ENCODE measurements at regions not wholly inside any gene's neighbourhood (a gene's known extent, or its start where the extent isn't known, plus 50 kb on each side); places are given as distances from the start of the nearest gene placed in this dataset.

DNA sequence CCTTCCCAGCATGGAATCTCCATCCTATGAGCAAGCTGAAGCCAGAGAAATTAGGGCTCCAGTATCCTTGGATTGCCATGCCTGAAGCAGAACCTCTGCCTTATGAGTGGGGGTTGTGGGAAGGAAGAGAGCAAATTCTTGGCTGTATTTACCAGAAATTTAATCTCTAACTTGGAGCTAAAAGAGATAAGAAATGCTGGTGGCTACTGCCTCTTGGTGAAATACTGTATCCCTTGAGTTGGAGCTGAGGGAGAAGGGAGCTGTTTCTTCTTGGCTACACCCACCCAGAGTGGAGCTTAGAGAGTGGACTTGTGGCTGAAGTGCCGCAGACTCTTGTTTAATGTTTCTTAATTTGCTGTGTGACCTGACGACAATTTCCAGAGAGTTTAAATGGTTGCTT is 447.3 kb downstream of the ARHGEF28 start:
- DNase-seq: no peak

GRCh38 chr5:74072646-74073045 is 446.6 kb downstream of the ARHGEF28 start:
- DNase-seq: no peak

GRCh38 chr5:74070766-74071165 is 444.8 kb downstream of the ARHGEF28 start:
- DNase-seq: no peak

GRCh38 chr5:74069741-74070140 is 443.7 kb downstream of the ARHGEF28 start:
- no peak for DNase-seq

GRCh38 chr5:74067748-74068541 is 441.9 kb downstream of the ARHGEF28 start:
- no peak for DNase-seq

DNA sequence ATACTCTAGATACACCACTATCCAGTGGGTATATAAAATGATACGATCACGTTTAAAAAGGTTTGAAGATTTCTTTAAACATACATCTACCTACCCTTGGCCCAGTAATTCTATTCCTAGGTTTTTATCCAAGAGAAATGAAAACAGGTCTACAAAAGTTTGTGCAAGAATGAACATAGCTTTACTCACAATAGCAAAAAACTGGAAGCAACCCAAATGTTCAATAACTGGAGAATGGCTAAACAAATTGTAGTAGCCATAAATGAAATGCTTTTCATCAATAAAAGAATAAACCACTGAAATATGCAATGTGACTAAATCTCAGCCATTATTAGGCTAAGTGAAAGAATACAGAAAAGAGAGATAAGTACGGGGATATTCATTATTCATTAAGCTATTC is 438.9 kb downstream of the ARHGEF28 start:
- DNase-seq: no peak

GRCh38 chr5:74064225-74064624 is 438.2 kb downstream of the ARHGEF28 start:
- DNase-seq: no peak

DNA sequence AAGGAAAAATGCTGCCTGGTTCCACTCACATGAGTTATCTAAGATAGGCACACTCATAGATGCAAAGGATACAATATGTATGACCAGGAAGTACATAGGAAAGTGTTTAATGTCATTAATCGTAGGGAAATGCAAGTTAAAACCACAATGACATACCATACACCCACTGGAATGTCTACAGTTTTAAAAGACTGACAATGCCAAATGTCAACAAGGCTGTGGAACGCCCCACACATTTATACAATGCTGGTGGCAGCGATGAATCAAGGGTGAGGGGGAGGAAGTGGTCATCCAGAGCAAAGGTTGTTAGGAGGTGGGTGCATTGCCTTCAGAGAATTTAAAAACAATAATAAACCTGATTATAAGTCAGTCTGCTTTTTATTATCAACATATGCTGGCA is 437.8 kb downstream of the ARHGEF28 start:
- DNase-seq: no peak

- no peak for DNase-seq
Observed at GRCh38 chr5:74063346-74063745, 437.4 kb downstream of the ARHGEF28 start.

DNA sequence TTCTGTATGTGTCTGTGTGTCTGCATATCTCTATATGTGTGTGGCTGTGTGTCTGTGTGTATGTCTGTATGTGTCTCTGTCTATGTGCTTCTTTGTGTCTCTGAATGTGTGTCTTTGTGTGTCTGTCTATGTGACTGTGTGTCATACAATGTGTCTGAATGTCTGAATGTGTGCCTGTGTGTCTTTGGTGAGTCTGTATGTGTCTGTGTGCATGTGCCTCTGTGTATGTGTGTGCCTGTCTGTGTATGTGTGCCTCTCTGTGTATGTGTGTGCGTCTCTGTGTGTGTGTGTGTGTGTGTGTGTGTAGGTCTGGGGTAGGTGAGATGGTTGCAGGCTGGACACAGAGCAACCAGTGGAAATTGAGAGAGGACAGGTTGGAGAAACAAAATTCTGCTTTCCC is 435.3 kb downstream of the ARHGEF28 start:
- no peak for DNase-seq

DNA sequence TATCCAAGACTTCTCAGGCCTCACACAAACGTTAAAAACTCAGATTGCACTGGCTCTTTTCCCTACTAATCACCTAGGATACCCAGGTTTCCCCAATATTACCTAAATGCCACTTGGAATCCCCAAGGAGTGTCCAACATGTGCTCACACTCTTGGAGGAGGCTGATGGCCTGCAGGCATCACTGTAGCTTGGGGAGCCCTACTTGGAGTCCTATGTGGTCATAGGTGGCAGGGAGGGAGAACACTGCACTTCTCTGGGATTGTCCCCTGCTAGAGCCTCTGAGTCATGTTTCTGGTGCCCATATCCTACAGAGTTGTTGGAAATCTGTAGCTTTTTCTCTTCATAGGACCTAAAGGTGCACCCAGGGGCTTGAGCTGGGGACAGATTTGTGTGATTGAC is 433.7 kb downstream of the ARHGEF28 start:
- DNase-seq: no peak

DNA sequence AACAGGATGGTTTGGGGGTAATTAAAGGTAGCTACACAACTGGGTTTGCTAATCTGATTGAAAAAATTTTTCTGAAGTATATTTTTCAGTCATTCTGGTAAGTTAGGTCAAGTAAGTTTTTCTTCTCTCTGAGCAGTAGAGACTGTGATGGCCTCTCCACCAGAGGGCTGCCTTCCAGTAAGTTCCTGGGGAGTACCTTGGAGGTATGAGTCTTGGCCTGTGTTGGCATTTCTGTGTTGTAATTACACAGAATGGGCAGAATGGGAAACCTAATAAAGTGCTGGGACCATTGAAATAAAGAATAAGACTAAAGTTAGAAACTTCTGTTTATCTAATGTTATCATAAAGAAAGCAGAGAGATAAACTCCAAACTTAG is 430.8 kb downstream of the ARHGEF28 start:
- no peak for DNase-seq

- no peak for DNase-seq
Observed at GRCh38 chr5:74056107-74056788, 430.3 kb downstream of the ARHGEF28 start.

DNA sequence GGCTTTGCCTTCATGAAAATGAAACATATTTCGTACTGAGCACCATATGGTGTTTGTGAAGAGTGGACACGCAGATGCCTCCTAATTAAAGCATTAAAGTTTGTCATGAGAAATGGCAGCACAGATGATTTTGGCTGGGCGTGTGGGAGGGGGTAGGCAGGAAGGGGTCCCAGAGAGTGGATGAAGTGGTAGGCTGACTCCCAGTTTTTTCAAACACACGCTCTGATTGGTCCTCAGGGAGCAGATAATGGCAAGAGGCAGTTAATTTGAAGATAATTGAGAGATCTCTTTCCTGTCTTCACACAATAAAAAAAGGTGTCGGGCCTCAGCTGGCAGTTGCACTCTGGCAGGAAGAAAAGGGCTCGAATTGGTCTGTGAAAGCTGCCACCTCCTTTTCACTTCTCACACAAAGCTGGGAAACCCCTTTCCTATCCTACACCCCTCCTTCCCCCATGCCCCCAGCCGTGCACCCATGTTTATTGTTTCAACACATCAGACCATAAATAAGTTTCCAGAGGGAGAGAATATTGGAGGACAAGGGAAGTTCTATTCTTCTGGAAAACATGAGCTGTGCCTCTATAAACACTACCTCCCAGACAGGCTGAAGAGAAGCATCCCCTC is 429.6 kb downstream of the ARHGEF28 start:
- DNase-seq: no peak

DNA sequence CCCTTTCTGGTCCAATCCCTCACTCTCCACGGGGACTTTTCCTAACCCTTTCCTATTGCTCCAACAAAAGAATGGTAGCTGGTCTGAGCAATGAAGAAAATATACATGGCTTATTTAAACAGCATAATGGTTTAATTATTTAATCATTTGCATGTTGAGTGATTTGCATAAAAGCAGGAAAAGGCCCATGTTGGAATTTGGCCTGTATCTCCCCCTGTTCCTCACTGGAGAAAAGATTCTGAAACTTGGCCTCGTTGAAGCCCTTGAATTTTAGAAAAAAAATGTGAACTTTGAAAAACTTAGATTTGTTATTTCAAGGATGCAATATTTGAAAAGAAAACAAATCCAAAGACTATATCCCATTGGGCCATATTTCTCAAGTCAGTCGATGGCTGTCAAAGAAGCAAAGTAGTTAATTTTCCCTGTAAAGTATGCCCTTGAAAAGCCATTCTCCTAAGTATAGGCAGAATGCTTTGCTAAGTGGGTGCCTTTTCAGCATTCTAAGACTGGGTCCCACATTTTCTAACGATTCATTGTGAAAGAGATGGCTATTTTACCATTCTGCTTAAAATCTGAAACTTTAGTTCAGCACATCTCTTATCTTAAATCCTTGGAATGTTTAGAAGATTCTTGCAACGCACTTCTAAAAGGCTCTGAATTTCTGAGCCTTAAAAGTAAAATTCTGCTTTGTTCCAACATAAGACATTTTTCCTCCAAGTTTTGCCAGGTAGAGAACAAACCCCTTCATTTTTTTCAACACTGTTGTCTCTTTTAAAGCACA is 428.8 kb downstream of the ARHGEF28 start:
- DNase-seq: no peak

DNA sequence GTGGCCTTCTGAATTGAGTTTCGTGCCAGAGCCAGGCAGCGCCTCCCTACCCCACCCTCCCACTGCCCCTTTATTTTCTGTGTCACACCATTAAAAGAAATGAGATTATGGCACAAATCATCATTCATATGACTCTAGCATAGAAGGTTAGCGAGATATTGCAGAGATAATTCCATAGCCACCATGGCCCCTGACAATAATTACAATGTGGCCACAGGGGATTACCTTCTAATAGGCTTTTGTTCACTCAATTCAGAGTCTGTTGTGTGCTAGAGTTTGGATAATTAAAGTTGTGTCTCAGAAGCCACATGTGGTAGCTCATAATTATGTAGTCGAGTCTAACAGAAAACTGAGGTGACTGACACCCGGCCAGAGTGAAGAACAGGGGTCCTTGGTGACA is 428.1 kb downstream of the ARHGEF28 start:
- no peak for DNase-seq

DNA sequence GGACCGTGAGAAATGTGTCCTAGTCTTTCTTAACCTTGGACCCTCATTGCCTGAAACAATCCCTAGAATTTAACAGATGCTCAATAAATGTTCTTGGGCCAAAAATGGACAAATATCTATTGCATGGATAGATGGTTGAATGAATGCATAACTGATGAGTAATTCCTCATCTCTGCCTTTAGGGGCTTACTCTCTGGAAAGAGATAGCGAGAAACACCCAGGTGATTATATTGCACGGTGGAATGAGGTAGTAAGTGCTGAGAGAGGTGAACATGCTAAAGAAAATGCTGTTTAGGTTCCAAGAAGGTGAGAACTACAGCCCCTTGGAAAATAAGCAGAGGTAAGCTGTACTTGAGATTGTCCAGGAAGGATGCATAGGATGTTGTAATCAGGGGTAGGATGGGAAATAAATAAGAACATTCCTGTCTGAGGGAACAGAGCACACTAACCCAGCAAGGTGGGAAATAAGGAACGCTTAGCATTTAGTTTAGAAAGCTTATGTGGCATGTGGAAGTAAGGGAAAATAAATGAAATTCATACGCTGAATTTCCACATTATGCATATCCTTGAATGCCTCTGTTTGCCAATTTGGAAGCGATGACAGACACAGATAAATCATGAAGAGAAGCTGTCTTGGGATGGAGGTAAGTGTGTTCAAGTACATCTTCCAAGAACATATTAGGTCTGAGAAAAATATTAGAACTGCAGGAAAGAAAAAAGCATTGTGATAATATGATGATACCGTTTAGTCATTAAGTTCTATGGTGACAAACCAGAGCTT is 426.6 kb downstream of the ARHGEF28 start:
- DNase-seq: no peak

- DNase-seq: no peak
Observed at GRCh38 chr5:74051076-74051475, 425.1 kb downstream of the ARHGEF28 start.

DNA sequence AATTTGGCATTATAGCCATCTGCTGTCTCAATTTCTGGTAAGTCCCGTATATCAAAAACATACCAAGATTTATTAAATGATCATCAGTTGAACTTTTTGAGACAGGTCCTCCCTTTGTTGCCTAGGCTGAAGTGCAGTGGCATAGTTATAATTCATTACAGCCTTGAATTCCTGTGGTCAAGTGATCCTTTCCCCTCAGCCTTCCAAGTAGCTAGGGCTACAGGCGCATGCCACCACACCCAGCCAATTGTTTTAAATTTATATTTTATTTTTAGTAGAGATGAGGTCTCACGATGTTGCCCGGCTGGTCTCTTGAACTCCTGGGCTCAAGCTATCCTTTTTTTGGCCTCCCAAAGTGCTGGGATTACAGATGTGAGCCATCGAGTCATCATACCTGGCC is 418.9 kb downstream of the ARHGEF28 start:
- no peak for DNase-seq

DNA sequence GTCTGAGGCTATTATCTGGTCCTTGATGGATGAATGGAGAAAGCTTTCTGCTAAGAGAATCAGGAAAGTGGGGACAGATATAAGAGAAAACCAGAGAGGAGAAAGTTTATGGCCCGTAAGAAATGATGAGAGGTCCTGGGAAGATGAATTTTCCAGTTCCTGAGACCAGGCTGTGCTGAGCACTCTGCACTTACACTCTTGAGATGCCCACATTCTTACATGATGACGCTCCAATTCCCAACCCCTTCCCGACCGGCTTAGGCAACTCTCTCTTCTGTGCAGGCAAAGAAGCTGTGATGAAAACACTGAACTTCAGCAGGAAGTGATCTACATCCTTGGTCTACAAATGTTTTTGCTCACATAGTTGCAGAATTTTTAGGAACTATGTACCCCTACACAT is 417.0 kb downstream of the ARHGEF28 start:
- DNase-seq: no peak

DNA sequence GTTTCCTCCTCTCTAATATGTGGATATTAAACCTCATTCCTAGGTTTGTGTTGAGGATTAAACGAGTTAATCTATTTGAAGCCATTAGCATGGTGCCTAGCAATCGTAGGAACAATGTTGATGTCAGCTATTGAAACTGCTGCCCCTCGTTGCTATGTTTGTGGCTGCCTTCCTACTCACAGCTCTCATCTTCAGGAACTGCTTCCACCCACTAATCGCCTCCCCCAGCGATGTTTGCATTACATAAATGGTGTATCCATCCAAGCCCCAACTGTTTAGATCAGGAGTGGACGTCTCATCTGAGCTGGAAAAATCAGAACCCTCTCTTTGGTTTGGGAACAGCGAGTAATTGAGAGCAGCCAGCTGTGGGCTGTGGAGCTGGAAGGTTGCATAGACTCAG is 416.6 kb downstream of the ARHGEF28 start:
- no peak for DNase-seq

DNA sequence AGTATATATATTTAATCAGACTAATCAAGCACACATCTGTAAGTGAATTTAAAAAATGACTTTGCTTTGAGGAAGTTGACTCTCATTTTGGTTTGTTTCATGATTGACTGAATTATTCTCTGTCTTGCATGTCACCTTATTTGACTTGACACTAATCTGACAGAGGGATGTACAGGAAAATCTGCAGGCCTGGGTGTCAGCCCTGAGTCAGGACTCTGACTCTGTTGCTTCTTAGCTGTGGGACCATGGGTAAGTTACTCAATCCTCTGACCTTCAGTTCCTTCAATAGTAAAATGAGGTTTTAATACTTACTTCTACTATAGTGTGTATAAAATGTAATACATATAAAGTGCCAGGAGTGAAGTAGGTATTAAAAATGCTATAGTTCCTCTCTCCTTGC is 415.9 kb downstream of the ARHGEF28 start:
- no peak for DNase-seq

Measured in CD4-positive, alpha-beta T cell treated with Interleukin-17A for 1 hour (primary cell).